ENCODE measurements at regions not wholly inside any gene's neighbourhood (a gene's known extent, or its start where the extent isn't known, plus 50 kb on each side); places are given as distances from the start of the nearest gene placed in this dataset.

- H3K27me3 ChIP-seq (replicated peaks; ENCODE audit: control insufficient read depth, insufficient read depth, low read length): no peaks in the 10 kb centered on the region
- DNase-seq (ENCODE audit: extremely low read depth, insufficient read length): no peak
- no peaks in the 10 kb centered on the region for H3K36me3 ChIP-seq (ENCODE audit: control insufficient read depth, insufficient read depth, low read length)
- H3K4me3 ChIP-seq (replicated peaks; ENCODE audit: low read depth, low read length): no peak overlapping the region
- no peak for TF ChIP-seq CTCF (IDR thresholded peaks at IDR 0.05; ENCODE audit: insufficient read depth, low read length, poor library complexity, severe bottlenecking)
Measured at GRCh38 chr5:143892271-143892670, 80.3 kb downstream of the HMHB1 start.

GRCh38 chr5:143892908-143893307 is 80.9 kb downstream of the HMHB1 start:
- DNase-seq (ENCODE audit: extremely low read depth, insufficient read length): no peak
- H3K36me3 ChIP-seq (ENCODE audit: control insufficient read depth, insufficient read depth, low read length): no peaks in the 10 kb centered on the region
- no peak for TF ChIP-seq CTCF (IDR thresholded peaks at IDR 0.05; ENCODE audit: insufficient read depth, low read length, poor library complexity, severe bottlenecking)
- H3K27me3 ChIP-seq (replicated peaks; ENCODE audit: control insufficient read depth, insufficient read depth, low read length): no peaks in the 10 kb centered on the region
- H3K4me3 ChIP-seq (replicated peaks; ENCODE audit: low read depth, low read length): no peak overlapping the region

- H3K4me3 ChIP-seq (replicated peaks; ENCODE audit: low read depth, low read length): no peak overlapping the region
- DNase-seq (ENCODE audit: extremely low read depth, insufficient read length): no peak
- H3K36me3 ChIP-seq (ENCODE audit: control insufficient read depth, insufficient read depth, low read length): no peaks in the 10 kb centered on the region
- no peaks in the 10 kb centered on the region for H3K27me3 ChIP-seq (replicated peaks; ENCODE audit: control insufficient read depth, insufficient read depth, low read length)
- no peak for TF ChIP-seq CTCF (IDR thresholded peaks at IDR 0.05; ENCODE audit: insufficient read depth, low read length, poor library complexity, severe bottlenecking)
Measured at GRCh38 chr5:143893638-143894037, 81.7 kb downstream of the HMHB1 start.

GRCh38 chr5:143896516-143896915 is 84.6 kb downstream of the HMHB1 start:
- no peak for DNase-seq (ENCODE audit: extremely low read depth, insufficient read length)
- TF ChIP-seq CTCF (IDR thresholded peaks at IDR 0.05; ENCODE audit: insufficient read depth, low read length, poor library complexity, severe bottlenecking): no peak
- no peak overlapping the region for H3K4me3 ChIP-seq (replicated peaks; ENCODE audit: low read depth, low read length)
- no peaks in the 10 kb centered on the region for H3K36me3 ChIP-seq (ENCODE audit: control insufficient read depth, insufficient read depth, low read length)
- no peaks in the 10 kb centered on the region for H3K27me3 ChIP-seq (replicated peaks; ENCODE audit: control insufficient read depth, insufficient read depth, low read length)

- DNase-seq (ENCODE audit: extremely low read depth, insufficient read length): no peak
- Histone ChIP-seq H3K36me3 (ENCODE audit: control insufficient read depth, insufficient read depth, low read length) (no peaks in the 10 kb centered on the region), H3K4me3 (replicated peaks; ENCODE audit: low read depth, low read length) (no peak overlapping the region), H3K27me3 (replicated peaks; ENCODE audit: control insufficient read depth, insufficient read depth, low read length) (no peaks in the 10 kb centered on the region)
- no peak for TF ChIP-seq CTCF (IDR thresholded peaks at IDR 0.05; ENCODE audit: insufficient read depth, low read length, poor library complexity, severe bottlenecking)
Measured at GRCh38 chr5:143896966-143897365, 85.0 kb downstream of the HMHB1 start.

GRCh38 chr5:143898381-143898780 is 86.4 kb downstream of the HMHB1 start:
- no peaks in the 10 kb centered on the region for H3K36me3 ChIP-seq (ENCODE audit: control insufficient read depth, insufficient read depth, low read length)
- no peak for TF ChIP-seq CTCF (IDR thresholded peaks at IDR 0.05; ENCODE audit: insufficient read depth, low read length, poor library complexity, severe bottlenecking)
- H3K4me3 ChIP-seq (replicated peaks; ENCODE audit: low read depth, low read length): no peak overlapping the region
- no peak for DNase-seq (ENCODE audit: extremely low read depth, insufficient read length)
- no peaks in the 10 kb centered on the region for H3K27me3 ChIP-seq (replicated peaks; ENCODE audit: control insufficient read depth, insufficient read depth, low read length)
